HFF-Myc (cell line): ENCODE measurements at regions not wholly inside any gene's neighbourhood (a gene's known extent, or its start where the extent isn't known, plus 50 kb on each side); places are given as distances from the start of the nearest gene placed in this dataset.

Source experiments
- DNase-seq: peaks from one replicate; pipeline ENCODE4 v3.0.0-alpha.2; 2011; ENCODE audit warnings: low read depth; ENCODE audit errors: extremely low read depth
- H3K4me3 ChIP-seq: replicated peaks from 2 replicates; pipeline ENCODE4 v1.5.1; 2011; ENCODE audit warnings: low read depth, mild to moderate bottlenecking, control low read depth, low read length
- CTCF ChIP-seq: IDR thresholded peaks from 2 replicates; pipeline ENCODE4 v1.5.1; 2012; ENCODE audit warnings: mild to moderate bottlenecking, low read depth, low read length, control low read depth; ENCODE audit errors: missing control alignments

GRCh38 chr6:43838276-43839036 lies 68.4 kb downstream of the VEGFA start:
- no peak for DNase-seq
- H3K4me3 ChIP-seq, result no peak overlapping the region
- peak; percentile 53 for TF ChIP-seq CTCF

- TF ChIP-seq CTCF, result no peak
- no peak for DNase-seq
Observed at GRCh38 chr6:43837507-43837906, 67.5 kb downstream of the VEGFA start.

GRCh38 chr6:43836507-43837240 lies 66.7 kb downstream of the VEGFA start:
- no peak for DNase-seq
- no peak for TF ChIP-seq CTCF
- no peak overlapping the region for H3K4me3 ChIP-seq

More at GRCh38 chr6:43837507-43837906, 67.5 kb downstream of the VEGFA start:
- no peak overlapping the region for H3K4me3 ChIP-seq
